HG03066 (cell line): ENCODE measurements at regions not wholly inside any gene's neighbourhood (a gene's known extent, or its start where the extent isn't known, plus 50 kb on each side); places are given as distances from the start of the nearest gene placed in this dataset.
A peak's percentile ranks its signal among the peaks of the same experiment; 100 is the strongest.

Source experiments
- ATAC-seq: cut with Tn5 transposase; IDR thresholded peaks from one replicate; pipeline ENCODE4 v1.9.1; 2021; ENCODE audit warnings: low read depth; ENCODE audit not compliant: unreplicated experiment

- no peak for ATAC-seq
Measured at GRCh38 chr9:19732441-19732951, 56.3 kb downstream of the SLC24A2 start.

GRCh38 chr9:19728101-19728500, 60.7 kb downstream of the SLC24A2 start:
- ATAC-seq, result no peak

GRCh38 chr9:19725970-19726369, 62.9 kb downstream of the SLC24A2 start:
- ATAC-seq, result no peak

- ATAC-seq, result no peak
Measured at GRCh38 chr9:19720377-19720776, 68.5 kb downstream of the SLC24A2 start.

- ATAC-seq, result no peak
Measured at GRCh38 chr9:19703702-19704101, 85.1 kb downstream of the SLC24A2 start.

GRCh38 chr9:19701991-19702390, 86.8 kb downstream of the SLC24A2 start:
- no peak for ATAC-seq

GRCh38 chr9:19701274-19701673, 87.6 kb downstream of the SLC24A2 start:
- ATAC-seq, result no peak

- no peak for ATAC-seq
Measured at GRCh38 chr9:19700699-19701098, 88.1 kb downstream of the SLC24A2 start.

- ATAC-seq, result no peak
Measured at GRCh38 chr9:19699756-19700155, 89.1 kb downstream of the SLC24A2 start.

- no peak for ATAC-seq
Measured at GRCh38 chr9:19698960-19699359, 89.9 kb downstream of the SLC24A2 start.

GRCh38 chr9:19694601-19695000, 94.2 kb downstream of the SLC24A2 start:
- ATAC-seq, result no peak

GRCh38 chr9:19690128-19690527, 98.7 kb downstream of the SLC24A2 start:
- no peak for ATAC-seq

- ATAC-seq, result no peak
Measured at GRCh38 chr9:19689328-19690101, 99.3 kb downstream of the SLC24A2 start.

GRCh38 chr9:19683715-19684114, 105.1 kb downstream of the SLC24A2 start:
- ATAC-seq, result no peak

GRCh38 chr9:19682397-19682796, 106.4 kb downstream of the SLC24A2 start:
- ATAC-seq, result no peak

GRCh38 chr9:19681846-19682245, 107.0 kb downstream of the SLC24A2 start:
- no peak for ATAC-seq

GRCh38 chr9:19677924-19678323, 110.9 kb downstream of the SLC24A2 start:
- no peak for ATAC-seq

GRCh38 chr9:19675492-19675891, 113.3 kb downstream of the SLC24A2 start:
- no peak for ATAC-seq

GRCh38 chr9:19666575-19666974, 122.3 kb downstream of the SLC24A2 start:
- no peak for ATAC-seq

- ATAC-seq, result peak; percentile 100
Measured at GRCh38 chr9:19665146-19665863, 123.5 kb downstream of the SLC24A2 start.

GRCh38 chr9:19663570-19663969, 125.3 kb downstream of the SLC24A2 start:
- no peak for ATAC-seq

GRCh38 chr9:19662213-19662612, 126.6 kb downstream of the SLC24A2 start:
- no peak for ATAC-seq
